IMR-90 (cell line): ENCODE measurements at regions not wholly inside any gene's neighbourhood (a gene's known extent, or its start where the extent isn't known, plus 50 kb on each side); places are given as distances from the start of the nearest gene placed in this dataset.

Source experiments
- ATAC-seq: fragments of 200-7000 bp; cut with Tn5 transposase; 2 replicates; pipeline ENCODE4 v1.9.1; 2020; ENCODE audit warnings: low read depth, mild to moderate bottlenecking, moderate library complexity
- BruUV-seq: library from RNA; stranded (reverse); fragments of 400-500 nt; replicated peaks from 2 replicates; lab custom pipeline; 2021; lab: Mats Ljungman, UMichigan
- CTCF ChIA-PET: fragments of 300-600 bp; formaldehyde crosslinking; extraction: SDS; loops from one replicate; lab custom pipeline; 2021; ENCODE audit warnings: antibody characterized with exemption; lab: Yijun Ruan, JAX
- POLR2A ChIA-PET: fragments of 300-600 bp; sonication (Branson Sonifier 250); formaldehyde crosslinking; loops from one replicate; lab custom pipeline; 2022; ENCODE audit warnings: antibody characterized with exemption; ENCODE audit not compliant: unreplicated experiment; lab: Charles Lee
- DNase-seq: peaks from one replicate; pipeline ENCODE4 v3.0.0; 2013
- H2AFZ ChIP-seq: replicated peaks from 2 replicates; pipeline ENCODE3; 2013; ENCODE audit warnings: low read length, mild to moderate bottlenecking; ENCODE audit not compliant: poor library complexity
- H2AK5ac ChIP-seq: 2 replicates; pipeline ENCODE4 v1.6.1; 2013; ENCODE audit warnings: low read depth, low read length, inconsistent platforms
- H2AK9ac ChIP-seq: replicated peaks from 2 replicates; pipeline ENCODE3; 2013; ENCODE audit warnings: mild to moderate bottlenecking, low read depth, low read length, moderate library complexity; ENCODE audit not compliant: poor library complexity
- H2BK120ac ChIP-seq: 2 replicates; pipeline ENCODE4 v1.6.1; 2013; ENCODE audit warnings: low read depth, low read length, inconsistent platforms
- H2BK15ac ChIP-seq: 3 replicates; pipeline ENCODE4 v1.6.1; 2013; ENCODE audit warnings: low read depth, low read length, inconsistent platforms
- H2BK20ac ChIP-seq: 2 replicates; pipeline ENCODE4 v1.6.1; 2013; ENCODE audit warnings: low read depth, mild to moderate bottlenecking, inconsistent platforms, low read length, moderate library complexity
- H2BK5ac ChIP-seq: 2 replicates; pipeline ENCODE4 v1.6.1; 2013; ENCODE audit warnings: mild to moderate bottlenecking, low read depth, low read length, inconsistent platforms; ENCODE audit not compliant: poor library complexity, severe bottlenecking
- H3K14ac ChIP-seq: replicated peaks from 2 replicates; pipeline ENCODE4 v1.6.1; 2013; ENCODE audit warnings: low read depth, low read length, inconsistent platforms
- H3K18ac ChIP-seq: 2 replicates; pipeline ENCODE4 v1.6.1; 2013; ENCODE audit warnings: low read depth, low read length, control low read depth
- H3K23ac ChIP-seq: 2 replicates; pipeline ENCODE4 v1.6.1; 2013; ENCODE audit warnings: low read depth, low read length, inconsistent platforms
- H3K27ac ChIP-seq: 2 replicates; pipeline ENCODE4 v1.5.1; 2013; ENCODE audit warnings: mild to moderate bottlenecking, control low read depth, low read length; ENCODE audit not compliant: insufficient read depth
- H3K27me3 ChIP-seq: 2 replicates; pipeline ENCODE4 v1.6.1; 2013; ENCODE audit warnings: low read length; ENCODE audit not compliant: control insufficient read depth, insufficient read depth
- H3K36me3 ChIP-seq: 2 replicates; pipeline ENCODE4 v1.6.1; 2013; ENCODE audit warnings: low read length, mixed read lengths; ENCODE audit not compliant: control insufficient read depth, insufficient read depth
- H3K4ac ChIP-seq: 2 replicates; pipeline ENCODE4 v1.6.1; 2013; ENCODE audit warnings: low read depth, low read length, inconsistent platforms
- H3K4me1 ChIP-seq: 2 replicates; pipeline ENCODE4 v1.6.1; 2013; ENCODE audit warnings: low read length, mixed read lengths; ENCODE audit not compliant: control insufficient read depth, insufficient read depth
- H3K4me2 ChIP-seq: 2 replicates; pipeline ENCODE4 v1.6.1; 2013; ENCODE audit warnings: low read depth, mild to moderate bottlenecking, control low read depth, low read length, moderate library complexity
- H3K4me3 ChIP-seq: 2 replicates; pipeline ENCODE4 v1.5.1; 2013; ENCODE audit warnings: low read depth, mild to moderate bottlenecking, control low read depth, low read length, moderate library complexity; ENCODE audit not compliant: insufficient read depth
- H3K56ac ChIP-seq: 2 replicates; pipeline ENCODE4 v1.6.1; 2013; ENCODE audit warnings: low read length, inconsistent platforms; ENCODE audit not compliant: insufficient read depth; ENCODE audit errors: extremely low read depth
- H3K79me1 ChIP-seq, 2 experiments: 2 replicates each; pipeline ENCODE4 v1.6.1; 2013; ENCODE audit warnings: low read length in 2 of 2, inconsistent platforms in 1 of 2, low read depth in 1 of 2
- H3K9ac ChIP-seq: 2 replicates; pipeline ENCODE4 v1.6.1; 2013; ENCODE audit warnings: low read depth, low read length, control low read depth
- H3K9me1 ChIP-seq: 2 replicates; pipeline ENCODE4 v1.6.1; 2013; ENCODE audit warnings: low read length, inconsistent platforms; ENCODE audit not compliant: insufficient read depth
- H3K9me3 ChIP-seq: 2 replicates; pipeline ENCODE4 v1.6.1; 2013; ENCODE audit warnings: low read length; ENCODE audit not compliant: control insufficient read depth, insufficient read depth
- H4K20me1 ChIP-seq: 2 replicates; pipeline ENCODE4 v1.6.1; 2013; ENCODE audit warnings: low read length, inconsistent platforms; ENCODE audit not compliant: insufficient read depth
- H4K5ac ChIP-seq: 2 replicates; pipeline ENCODE4 v1.6.1; 2013; ENCODE audit warnings: mild to moderate bottlenecking, low read depth, low read length, control low read depth
- H4K8ac ChIP-seq, 2 experiments: 2 replicates each; pipeline ENCODE4 v1.6.1; 2013; ENCODE audit warnings: low read depth in 2 of 2, low read length in 2 of 2, control low read depth in 1 of 2, inconsistent platforms in 1 of 2
- H4K91ac ChIP-seq: 2 replicates; pipeline ENCODE4 v1.6.1; 2013; ENCODE audit warnings: low read depth, low read length, inconsistent platforms; ENCODE audit not compliant: insufficient read depth
- CEBPB ChIP-seq: IDR thresholded peaks from 2 replicates; pipeline ENCODE4 v1.6.1; 2012; ENCODE audit warnings: low read depth, low read length, improper control_type of control experiment
- ELK1 ChIP-seq: fragments of 150-350 bp; IDR thresholded peaks from 2 replicates; pipeline ENCODE4 v1.6.1; 2016; ENCODE audit warnings: low read depth, mild to moderate bottlenecking, low read length, moderate library complexity, borderline replicate concordance
- FOS ChIP-seq: fragments of 150-350 bp; IDR thresholded peaks from 2 replicates; pipeline ENCODE4 v1.6.1; 2016; ENCODE audit warnings: low read depth, low read length
- MAFK ChIP-seq: IDR thresholded peaks from 2 replicates; pipeline ENCODE4 v1.6.1; 2012; ENCODE audit warnings: low read depth, low read length, improper control_type of control experiment
- MAZ ChIP-seq: IDR thresholded peaks from 2 replicates; pipeline ENCODE4 v1.6.1; 2012; ENCODE audit warnings: low read depth, mild to moderate bottlenecking, low read length, improper control_type of control experiment, moderate library complexity, borderline replicate concordance
- MXI1 ChIP-seq: IDR thresholded peaks from 2 replicates; pipeline ENCODE4 v1.6.1; 2012; ENCODE audit warnings: low read depth, mild to moderate bottlenecking, low read length, moderate library complexity, borderline replicate concordance
- NFE2L2 ChIP-seq: fragments of 150-350 bp; IDR thresholded peaks from 2 replicates; pipeline ENCODE4 v1.6.1; 2016; ENCODE audit warnings: low read depth, mild to moderate bottlenecking, low read length
- POLR2A ChIP-seq: IDR thresholded peaks from 2 replicates; pipeline ENCODE4 v1.6.1; 2012; ENCODE audit warnings: mild to moderate bottlenecking, low read depth, low read length
- RAD21 ChIP-seq: IDR thresholded peaks from 2 replicates; pipeline ENCODE4 v1.6.1; 2012; ENCODE audit warnings: low read length, improper control_type of control experiment
- RCOR1 ChIP-seq: IDR thresholded peaks from 2 replicates; pipeline ENCODE4 v1.6.1; 2012; ENCODE audit warnings: mild to moderate bottlenecking, low read length, improper control_type of control experiment; ENCODE audit not compliant: insufficient replicate concordance
- RFX5 ChIP-seq: IDR thresholded peaks from 2 replicates; pipeline ENCODE4 v1.8.0; 2012; ENCODE audit warnings: low read depth, mild to moderate bottlenecking, low read length, moderate library complexity
- SMC3 ChIP-seq: fragments of 150-350 bp; IDR thresholded peaks from 2 replicates; pipeline ENCODE4 v1.6.1; 2016; ENCODE audit warnings: low read depth, mild to moderate bottlenecking, antibody characterized with exemption, low read length, moderate library complexity
- USF2 ChIP-seq: fragments of 150-350 bp; IDR thresholded peaks from 2 replicates; pipeline ENCODE4 v1.6.1; 2017; ENCODE audit warnings: mild to moderate bottlenecking, antibody characterized with exemption, low read length, low read depth
- dilution Hi-C: fragments of 300-500 bp; cut with HindIII; formaldehyde crosslinking; loops from one replicate; pipeline ENCODE4 v1.14.3; 2018; ENCODE audit warnings: low sequenced_read_pairs; ENCODE audit not compliant: unreplicated experiment
- in situ Hi-C: fragments of 300-500 bp; cut with MboI; formaldehyde crosslinking; loops from 3 replicates; pipeline ENCODE4 v1.14.3; 2019; ENCODE audit warnings: low sequenced_read_pairs, inconsistent platforms, mixed read lengths
- intact Hi-C: fragments of 100-400 bp; cut with micrococcal nuclease; formaldehyde crosslinking; loops from 2 replicates; pipeline ENCODE4 v1.10.0; 2022

- H4K5ac ChIP-seq = no peak overlapping the region
- no peaks in the 10 kb centered on the region for H3K4me1 ChIP-seq
- H2BK120ac ChIP-seq = no peak overlapping the region
- no peak overlapping the region for H2BK15ac ChIP-seq
- no peaks in the 10 kb centered on the region for H3K9me1 ChIP-seq
- H4K20me1 ChIP-seq = no peaks in the 10 kb centered on the region
- no peak overlapping the region for H3K18ac ChIP-seq
- TF ChIP-seq RAD21 (no peak), MXI1 (no peak), RCOR1 (no peak), USF2 (no peak), ELK1 (no peak), POLR2A (no peak), CEBPB (no peak), RFX5 (no peak), MAFK (no peak), NFE2L2 (no peak), FOS (no peak), MAZ (no peak), SMC3 (no peak)
- no peaks in the 10 kb centered on the region; the same call in 1 of the 2 replicates for H3K9me3 ChIP-seq
- dilution Hi-C loops (no loop called here), in situ Hi-C loops (no loop called here), intact Hi-C loops (loop anchor here (10.0 kb wide), 1 partner anchor 383 kb away; no protein-coding TSS in a partner anchor)
- no peak overlapping the region for H3K9ac ChIP-seq
- no peak overlapping the region for H4K8ac ChIP-seq
- no peak overlapping the region for H3K27ac ChIP-seq
- H2BK5ac ChIP-seq = no peak overlapping the region
- H3K23ac ChIP-seq = no peak overlapping the region
- no peak overlapping the region for H2AK5ac ChIP-seq
- H3K79me1 ChIP-seq = no peaks in the 10 kb centered on the region
- H3K4ac ChIP-seq = no peak overlapping the region
- no peak overlapping the region for H2AFZ ChIP-seq
- H3K4me3 ChIP-seq = no peak overlapping the region
- DNase-seq (no peak), ATAC-seq (no peak)
- ChIA-PET POLR2A (no interaction called here), CTCF (no interaction called here)
- H2AK9ac ChIP-seq = no peak overlapping the region
- no TSS peak for BruUV-seq
- H4K91ac ChIP-seq = no peak overlapping the region
- no peak overlapping the region for H3K4me2 ChIP-seq
- H3K56ac ChIP-seq = no peak overlapping the region
- H3K36me3 ChIP-seq = no peaks in the 10 kb centered on the region
- H3K14ac ChIP-seq = no peak overlapping the region
- H3K27me3 ChIP-seq = no peaks in the 10 kb centered on the region
- H2BK20ac ChIP-seq = no peak overlapping the region
Measured at GRCh38 chr7:91468256-91468655, 204.0 kb downstream of the FZD1 start.
